ENCODE measurements at regions not wholly inside any gene's neighbourhood (a gene's known extent, or its start where the extent isn't known, plus 50 kb on each side); places are given as distances from the start of the nearest gene placed in this dataset.
A peak's percentile ranks its signal among the peaks of the same experiment; 100 is the strongest.

GRCh38 chr1:185627171-185627570, 107.0 kb upstream of the HMCN1 start (continued):
- TF ChIP-seq CBX8 (IDR thresholded peaks at IDR 0.05) (no peak), HDAC2 (IDR thresholded peaks at IDR 0.05) (no peak), FOSL2 (IDR thresholded peaks at IDR 0.05) (no peak), FOSL2 (CRISPR knock-in tag; IDR thresholded peaks at IDR 0.05) (no peak), HOXB5 (CRISPR knock-in tag; IDR thresholded peaks at IDR 0.05) (no peak), PHF8 (IDR thresholded peaks at IDR 0.05; ENCODE audit: borderline replicate concordance, low read depth) (no peak), SREBF2 (IDR thresholded peaks at IDR 0.05) (no peak)

DNA sequence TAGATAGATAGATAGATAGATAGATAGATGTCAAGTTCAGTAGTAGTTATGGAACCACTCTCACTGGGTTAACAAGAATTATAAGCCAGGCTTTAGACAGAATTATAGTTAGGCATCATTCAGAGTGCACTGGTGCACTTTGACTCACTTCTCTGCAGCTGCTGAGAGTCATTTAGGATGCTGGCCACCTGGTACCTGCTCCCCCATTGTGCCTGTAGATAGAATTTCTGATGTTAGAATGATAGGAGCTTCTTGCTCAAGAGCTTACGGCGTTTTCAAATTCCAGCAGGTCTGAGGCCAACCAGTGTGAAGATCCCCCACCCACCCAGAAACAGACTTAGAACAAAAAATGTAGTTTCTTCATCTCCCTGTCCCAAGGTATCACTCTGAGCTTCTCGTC, 107.8 kb upstream of the HMCN1 start:
- POLR2A ChIA-PET = no interaction called here
- FAIRE-seq (no peak), ATAC-seq (no peak)

DNA sequence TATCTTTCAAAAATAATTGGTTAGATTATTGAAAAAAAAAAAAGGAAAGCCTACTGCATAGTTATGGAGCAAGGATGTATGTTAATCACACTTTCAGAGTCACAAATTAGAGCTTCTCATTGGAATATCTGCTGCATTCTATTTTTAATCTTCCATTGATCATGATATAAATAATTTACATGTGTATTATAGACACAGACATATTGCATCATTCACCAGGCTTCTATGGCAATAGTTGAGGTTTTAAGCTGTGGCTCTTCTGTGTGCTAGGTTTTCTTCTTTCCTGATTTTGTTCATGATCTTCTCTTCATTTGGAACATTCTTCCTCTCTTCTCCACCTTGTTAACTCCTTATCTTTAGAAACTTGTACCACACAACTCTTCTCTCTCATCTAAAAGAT, 123.2 kb upstream of the HMCN1 start:
- no peak for ATAC-seq
- POLR2A ChIA-PET = no interaction called here
- no peak for DNase-seq (ENCODE audit: low read depth in 1 of 2, low spot score in 1 of 2)
- peaks cover 16% of the 10 kb centered on the region; the same call in 2 of the 3 replicates for H3K9me3 ChIP-seq
- CTCF ChIA-PET = no interaction called here
- H3K4me1 ChIP-seq = no peaks in the 10 kb centered on the region
- H3K4me3 ChIP-seq = no peak overlapping the region
- no peak for FAIRE-seq
- H3K27ac ChIP-seq = no peak overlapping the region
- TF ChIP-seq, protein P1, sequence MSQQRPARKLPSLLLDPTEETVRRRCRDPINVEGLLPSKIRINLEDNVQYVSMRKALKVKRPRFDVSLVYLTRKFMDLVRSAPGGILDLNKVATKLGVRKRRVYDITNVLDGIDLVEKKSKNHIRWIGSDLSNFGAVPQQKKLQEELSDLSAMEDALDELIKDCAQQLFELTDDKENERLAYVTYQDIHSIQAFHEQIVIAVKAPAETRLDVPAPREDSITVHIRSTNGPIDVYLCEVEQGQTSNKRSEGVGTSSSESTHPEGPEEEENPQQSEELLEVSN (IDR thresholded peaks at IDR 0.05; ENCODE audit: borderline replicate concordance, low read depth) = no peak
- TF ChIP-seq CEBPB (IDR thresholded peaks at IDR 0.05) = peak; percentile 31 to 51; a peak in 2 of 4 replicates
- TF ChIP-seq RFX5 (IDR thresholded peaks at IDR 0.05) = no peak
- H3K4me2 ChIP-seq = no peak overlapping the region

More for the DNA sequence above, 107.8 kb upstream of the HMCN1 start:
- no peak for DNase-seq (ENCODE audit: low read depth in 1 of 2, low spot score in 1 of 2)
- TF ChIP-seq BCL3 (IDR thresholded peaks at IDR 0.05) = no peak
- TF ChIP-seq, protein P2, sequence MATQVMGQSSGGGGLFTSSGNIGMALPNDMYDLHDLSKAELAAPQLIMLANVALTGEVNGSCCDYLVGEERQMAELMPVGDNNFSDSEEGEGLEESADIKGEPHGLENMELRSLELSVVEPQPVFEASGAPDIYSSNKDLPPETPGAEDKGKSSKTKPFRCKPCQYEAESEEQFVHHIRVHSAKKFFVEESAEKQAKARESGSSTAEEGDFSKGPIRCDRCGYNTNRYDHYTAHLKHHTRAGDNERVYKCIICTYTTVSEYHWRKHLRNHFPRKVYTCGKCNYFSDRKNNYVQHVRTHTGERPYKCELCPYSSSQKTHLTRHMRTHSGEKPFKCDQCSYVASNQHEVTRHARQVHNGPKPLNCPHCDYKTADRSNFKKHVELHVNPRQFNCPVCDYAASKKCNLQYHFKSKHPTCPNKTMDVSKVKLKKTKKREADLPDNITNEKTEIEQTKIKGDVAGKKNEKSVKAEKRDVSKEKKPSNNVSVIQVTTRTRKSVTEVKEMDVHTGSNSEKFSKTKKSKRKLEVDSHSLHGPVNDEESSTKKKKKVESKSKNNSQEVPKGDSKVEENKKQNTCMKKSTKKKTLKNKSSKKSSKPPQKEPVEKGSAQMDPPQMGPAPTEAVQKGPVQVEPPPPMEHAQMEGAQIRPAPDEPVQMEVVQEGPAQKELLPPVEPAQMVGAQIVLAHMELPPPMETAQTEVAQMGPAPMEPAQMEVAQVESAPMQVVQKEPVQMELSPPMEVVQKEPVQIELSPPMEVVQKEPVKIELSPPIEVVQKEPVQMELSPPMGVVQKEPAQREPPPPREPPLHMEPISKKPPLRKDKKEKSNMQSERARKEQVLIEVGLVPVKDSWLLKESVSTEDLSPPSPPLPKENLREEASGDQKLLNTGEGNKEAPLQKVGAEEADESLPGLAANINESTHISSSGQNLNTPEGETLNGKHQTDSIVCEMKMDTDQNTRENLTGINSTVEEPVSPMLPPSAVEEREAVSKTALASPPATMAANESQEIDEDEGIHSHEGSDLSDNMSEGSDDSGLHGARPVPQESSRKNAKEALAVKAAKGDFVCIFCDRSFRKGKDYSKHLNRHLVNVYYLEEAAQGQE (IDR thresholded peaks at IDR 0.05) = no peak
- TF ChIP-seq GATA3 (IDR thresholded peaks at IDR 0.05; ENCODE audit: borderline replicate concordance) = no peak
- no peak for TF ChIP-seq HOXB5 (CRISPR knock-in tag; IDR thresholded peaks at IDR 0.05)
- TF ChIP-seq RARB (CRISPR knock-in tag; IDR thresholded peaks at IDR 0.05) = no peak
- no peak for TF ChIP-seq KDM5A (IDR thresholded peaks at IDR 0.05)
- no peak for TF ChIP-seq MAFK (IDR thresholded peaks at IDR 0.05; ENCODE audit: partially characterized antibody)
- TF ChIP-seq ZFP36 (IDR thresholded peaks at IDR 0.05; ENCODE audit: borderline replicate concordance, partially characterized antibody) = no peak
- Histone ChIP-seq H3K4me2 (no peak overlapping the region), H3K4me3 (no peak overlapping the region), H3K27ac (no peak overlapping the region), H3K9me3 (no peaks in the 10 kb centered on the region), H3K4me1 (no peaks in the 10 kb centered on the region)
- WGBS (ENCODE audit: missing lambda C conversion rate) = 84% methylated on average over 3 of the region's 3 CpGs
- CTCF ChIA-PET = interaction anchor here (0.5 kb wide), 1 partner anchor 301 kb away, joined by 4 read pairs; no protein-coding TSS in a partner anchor

DNA sequence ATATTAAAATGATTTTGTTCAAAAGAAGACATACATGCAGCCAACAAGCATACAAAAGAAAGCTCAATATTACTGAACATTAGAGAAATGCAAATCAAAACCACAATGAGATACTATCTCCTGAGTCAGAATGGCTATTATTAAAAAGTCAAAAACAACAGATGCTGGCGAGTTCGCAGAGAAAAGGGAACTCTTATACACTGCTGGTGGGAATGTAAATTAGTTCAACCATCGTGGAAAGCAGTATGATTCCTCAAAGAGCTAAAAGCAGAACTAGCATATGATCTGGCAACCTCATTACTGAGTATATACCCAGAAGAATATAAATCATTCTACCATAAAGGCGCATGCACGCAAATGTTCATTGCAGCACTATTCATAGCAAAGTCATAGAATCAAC, 126.0 kb upstream of the HMCN1 start:
- no peaks in the 10 kb centered on the region for H3K4me1 ChIP-seq
- WGBS (ENCODE audit: missing lambda C conversion rate) = 62% methylated on average over 5 of the region's 5 CpGs
- peaks cover 9% of the 10 kb centered on the region; the same call in 2 of the 3 replicates for H3K9me3 ChIP-seq
- CTCF ChIA-PET = no interaction called here
- TF ChIP-seq USF2 (IDR thresholded peaks at IDR 0.05) (no peak), ZC3H11A (IDR thresholded peaks at IDR 0.05) (no peak), RARB (CRISPR knock-in tag; IDR thresholded peaks at IDR 0.05) (no peak), ESRRA (IDR thresholded peaks at IDR 0.05; ENCODE audit: borderline replicate concordance, low read length) (no peak), RFX5 (IDR thresholded peaks at IDR 0.05) (no peak), TP53 (CRISPR knock-in tag; IDR thresholded peaks at IDR 0.05) (no peak), KDM5A (IDR thresholded peaks at IDR 0.05) (no peak), JUN (IDR thresholded peaks at IDR 0.05) (no peak), BCL3 (IDR thresholded peaks at IDR 0.05) (no peak), CHD4 (IDR thresholded peaks at IDR 0.05; ENCODE audit: borderline replicate concordance) (no peak)
- TF ChIP-seq, protein P3, sequence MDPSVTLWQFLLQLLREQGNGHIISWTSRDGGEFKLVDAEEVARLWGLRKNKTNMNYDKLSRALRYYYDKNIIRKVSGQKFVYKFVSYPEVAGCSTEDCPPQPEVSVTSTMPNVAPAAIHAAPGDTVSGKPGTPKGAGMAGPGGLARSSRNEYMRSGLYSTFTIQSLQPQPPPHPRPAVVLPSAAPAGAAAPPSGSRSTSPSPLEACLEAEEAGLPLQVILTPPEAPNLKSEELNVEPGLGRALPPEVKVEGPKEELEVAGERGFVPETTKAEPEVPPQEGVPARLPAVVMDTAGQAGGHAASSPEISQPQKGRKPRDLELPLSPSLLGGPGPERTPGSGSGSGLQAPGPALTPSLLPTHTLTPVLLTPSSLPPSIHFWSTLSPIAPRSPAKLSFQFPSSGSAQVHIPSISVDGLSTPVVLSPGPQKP (IDR thresholded peaks at IDR 0.05; ENCODE audit: low read depth, low read length) = no peak
- TF ChIP-seq, protein P1 (IDR thresholded peaks at IDR 0.05; ENCODE audit: borderline replicate concordance, low read depth) = no peak
- H3K4me3 ChIP-seq = no peak overlapping the region
- ATAC-seq = no peak
- no peak overlapping the region for H3K27ac ChIP-seq
- no peak for DNase-seq (ENCODE audit: low read depth in 1 of 2, low spot score in 1 of 2)
- POLR2A ChIA-PET = no interaction called here
- no peak overlapping the region for H3K4me2 ChIP-seq
- FAIRE-seq = no peak
